MM.1S (cell line): ENCODE measurements at regions not wholly inside any gene's neighbourhood (a gene's known extent, or its start where the extent isn't known, plus 50 kb on each side); places are given as distances from the start of the nearest gene placed in this dataset.

Source experiments
- CTCF ChIP-seq: fragments of 300-600 bp; sonication (generic); IDR thresholded peaks from 2 replicates; pipeline ENCODE4 v1.5.1; 2016; ENCODE audit warnings: antibody characterized with exemption, low read length, mixed read lengths
- EZH2 ChIP-seq: fragments of 300-600 bp; sonication (generic); optimal IDR thresholded peaks from 2 replicates; pipeline ENCODE3; 2017; ENCODE audit warnings: low read depth, mild to moderate bottlenecking, antibody characterized with exemption, low read length, mixed read lengths
- EZH2phosphoT487 ChIP-seq: fragments of 300-600 bp; sonication (generic); IDR thresholded peaks from 2 replicates; pipeline ENCODE4 v1.6.1; 2018; ENCODE audit warnings: antibody characterized with exemption, low read length

DNA sequence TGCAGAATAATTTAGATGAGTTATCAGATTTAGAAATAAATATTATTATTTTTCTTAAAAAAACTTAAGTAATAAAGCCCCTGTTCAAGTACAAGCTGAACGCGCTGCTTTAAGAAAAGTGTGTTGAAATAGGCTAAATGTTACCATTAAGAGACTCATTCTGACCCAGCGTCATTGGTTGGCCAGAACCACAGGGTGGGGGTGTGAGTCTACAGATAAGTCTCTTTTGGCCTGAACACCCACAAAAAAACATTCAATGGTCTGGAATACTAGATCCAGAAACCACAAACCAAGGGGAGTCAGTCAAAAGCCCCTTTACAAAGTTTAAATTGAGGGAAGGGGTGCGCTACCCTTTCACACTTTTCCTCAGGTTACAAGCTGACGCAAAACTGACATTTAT, 776.1 kb downstream of the KCNJ2 start:
- no peak for TF ChIP-seq CTCF
- no peak for TF ChIP-seq EZH2
- no peak for TF ChIP-seq EZH2phosphoT487
